ENCODE measurements at regions not wholly inside any gene's neighbourhood (a gene's known extent, or its start where the extent isn't known, plus 50 kb on each side); places are given as distances from the start of the nearest gene placed in this dataset.
A peak's percentile ranks its signal among the peaks of the same experiment; 100 is the strongest.
"Not testable (repeated sequence)": the region's sequence is repeated elsewhere in the genome, so short reads cannot be mapped to it uniquely, and the experiment has no call there.

- TF ChIP-seq POLR2AphosphoS5 (IDR thresholded peaks at IDR 0.05) (peak in 1 of 2 donors; percentile 23), EP300 (IDR thresholded peaks at IDR 0.05) (no peak)
- TF ChIP-seq, protein P1, sequence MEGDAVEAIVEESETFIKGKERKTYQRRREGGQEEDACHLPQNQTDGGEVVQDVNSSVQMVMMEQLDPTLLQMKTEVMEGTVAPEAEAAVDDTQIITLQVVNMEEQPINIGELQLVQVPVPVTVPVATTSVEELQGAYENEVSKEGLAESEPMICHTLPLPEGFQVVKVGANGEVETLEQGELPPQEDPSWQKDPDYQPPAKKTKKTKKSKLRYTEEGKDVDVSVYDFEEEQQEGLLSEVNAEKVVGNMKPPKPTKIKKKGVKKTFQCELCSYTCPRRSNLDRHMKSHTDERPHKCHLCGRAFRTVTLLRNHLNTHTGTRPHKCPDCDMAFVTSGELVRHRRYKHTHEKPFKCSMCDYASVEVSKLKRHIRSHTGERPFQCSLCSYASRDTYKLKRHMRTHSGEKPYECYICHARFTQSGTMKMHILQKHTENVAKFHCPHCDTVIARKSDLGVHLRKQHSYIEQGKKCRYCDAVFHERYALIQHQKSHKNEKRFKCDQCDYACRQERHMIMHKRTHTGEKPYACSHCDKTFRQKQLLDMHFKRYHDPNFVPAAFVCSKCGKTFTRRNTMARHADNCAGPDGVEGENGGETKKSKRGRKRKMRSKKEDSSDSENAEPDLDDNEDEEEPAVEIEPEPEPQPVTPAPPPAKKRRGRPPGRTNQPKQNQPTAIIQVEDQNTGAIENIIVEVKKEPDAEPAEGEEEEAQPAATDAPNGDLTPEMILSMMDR (IDR thresholded peaks at IDR 0.05): peak; percentile 79 to 92 (median 86)
- H3K27me3 ChIP-seq: no peaks in the 10 kb centered on the region
- no peak for DNase-seq (ENCODE audit: extremely low spot score)
- whole genome bisulfite sequencing: 22% methylated on average over 23 of the region's 26 CpGs
- H3K4me3 ChIP-seq: peak overlapping the region; percentile 47 to 58 (median 52)
- H3K36me3 ChIP-seq: no peaks in the 10 kb centered on the region
- intact Hi-C loops (cut with DNase I): loop anchor here (5.0 kb wide), 3 partner anchors 139 to 246 kb away; no protein-coding TSS in a partner anchor
- no peak overlapping the region for H3K27ac ChIP-seq (replicated peaks in 1 of 4)
- H3K9me3 ChIP-seq: no peaks in the 10 kb centered on the region
- peaks cover 10 to 18% (median 17%) of the 10 kb centered on the region in 4 donors for H3K4me1 ChIP-seq
Observed at GRCh38 chr1:117758444-117759316, 152.8 kb downstream of the TENT5C start.

DNA sequence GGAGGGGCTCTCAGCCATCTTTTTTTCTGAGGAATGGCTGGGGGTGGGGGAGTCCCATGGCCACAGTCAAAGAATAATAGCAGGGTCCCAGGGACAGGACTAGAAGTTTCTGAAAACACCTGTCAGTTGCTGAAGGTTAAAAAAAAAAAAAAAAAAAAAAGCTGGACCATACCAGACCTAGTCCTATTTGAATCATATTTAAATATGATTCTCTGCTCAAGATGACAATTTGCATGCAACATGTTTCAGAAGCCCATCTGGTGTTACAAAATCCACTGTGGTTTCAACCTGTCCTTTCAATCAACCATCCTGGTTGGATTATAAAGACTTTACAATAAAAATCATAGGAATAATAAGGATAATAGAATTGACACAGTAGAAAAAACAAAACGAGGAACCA is 153.7 kb downstream of the TENT5C start:
- WGBS: 77% methylated on average over 1 of the region's 1 CpG
- Histone ChIP-seq H3K4me3 (no peak overlapping the region), H3K27ac (replicated peaks in 1 of 4) (no peak overlapping the region), H3K4me1 (peaks cover 6 to 12% (median 10%) of the 10 kb centered on the region in 4 donors), H3K36me3 (no peaks in the 10 kb centered on the region), H3K27me3 (no peaks in the 10 kb centered on the region), H3K9me3 (no peaks in the 10 kb centered on the region)
- TF ChIP-seq, protein P1 (IDR thresholded peaks at IDR 0.05): no peak
- TF ChIP-seq POLR2A (IDR thresholded peaks at IDR 0.05; ENCODE audit: low read depth) (no peak), POLR2AphosphoS5 (IDR thresholded peaks at IDR 0.05) (no peak), EP300 (IDR thresholded peaks at IDR 0.05) (no peak)
- DNase-seq (ENCODE audit: extremely low spot score): no peak
- intact Hi-C loops (cut with DNase I): loop anchor here (5.0 kb wide), 3 partner anchors 138 to 247 kb away; no protein-coding TSS in a partner anchor

DNA sequence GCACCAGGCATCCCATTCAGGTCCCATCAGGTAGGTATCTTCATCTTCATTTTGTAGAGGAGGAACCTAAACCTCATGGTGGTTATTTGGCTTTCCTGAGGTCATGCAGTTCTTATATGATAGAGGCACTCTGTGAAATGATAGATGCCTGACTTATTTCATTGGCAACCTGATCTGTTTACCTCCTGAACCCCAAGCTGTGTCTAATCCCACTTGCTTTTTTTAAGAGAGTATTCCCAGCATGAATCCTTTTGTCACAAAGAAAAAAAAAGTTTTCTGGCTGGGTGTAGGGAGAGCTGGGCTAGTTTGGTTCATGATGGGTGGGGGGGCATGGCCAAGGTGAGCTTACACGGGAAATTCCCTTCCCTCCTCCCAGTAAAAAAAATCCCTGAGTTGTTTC is 154.2 kb downstream of the TENT5C start:
- no peaks in the 10 kb centered on the region for H3K36me3 ChIP-seq
- intact Hi-C loops (cut with DNase I): no loop called here
- TF ChIP-seq POLR2A (IDR thresholded peaks at IDR 0.05; ENCODE audit: low read depth): no peak
- no peak for TF ChIP-seq EP300 (IDR thresholded peaks at IDR 0.05)
- TF ChIP-seq, protein P1 (IDR thresholded peaks at IDR 0.05): no peak
- no peak for TF ChIP-seq POLR2AphosphoS5 (IDR thresholded peaks at IDR 0.05)
- H3K9me3 ChIP-seq: no peaks in the 10 kb centered on the region
- WGBS: 80% methylated on average over 1 of the region's 1 CpG
- no peak overlapping the region for H3K4me3 ChIP-seq
- peaks cover 6 to 12% (median 10%) of the 10 kb centered on the region in 4 donors for H3K4me1 ChIP-seq
- no peak overlapping the region for H3K27ac ChIP-seq (replicated peaks in 1 of 4)
- H3K27me3 ChIP-seq: no peaks in the 10 kb centered on the region
- no peak for DNase-seq (ENCODE audit: extremely low spot score)

GRCh38 chr1:117760485-117760884 is 154.6 kb downstream of the TENT5C start:
- Histone ChIP-seq H3K9me3 (no peaks in the 10 kb centered on the region), H3K27me3 (no peaks in the 10 kb centered on the region), H3K4me3 (no peak overlapping the region), H3K4me1 (peaks cover 6 to 12% (median 10%) of the 10 kb centered on the region in 4 donors), H3K27ac (replicated peaks in 1 of 4) (no peak overlapping the region), H3K36me3 (no peaks in the 10 kb centered on the region)
- intact Hi-C loops (cut with DNase I): no loop called here
- 77% methylated on average over 2 of the region's 2 CpGs for WGBS
- no peak for TF ChIP-seq EP300 (IDR thresholded peaks at IDR 0.05)
- TF ChIP-seq POLR2AphosphoS5 (IDR thresholded peaks at IDR 0.05): no peak
- TF ChIP-seq POLR2A (IDR thresholded peaks at IDR 0.05; ENCODE audit: low read depth): no peak
- TF ChIP-seq, protein P1 (IDR thresholded peaks at IDR 0.05): no peak
- DNase-seq (ENCODE audit: extremely low spot score): no peak

- H3K36me3 ChIP-seq; DNase-seq (ENCODE audit: extremely low spot score); H3K27ac ChIP-seq (replicated peaks in 1 of 4); H3K4me3 ChIP-seq; H3K27me3 ChIP-seq; intact Hi-C loops (cut with DNase I); H3K4me1 ChIP-seq: not testable (repeated sequence)
- 81% methylated on average over 1 of the region's 1 CpG for WGBS
- peaks cover 0 to 17% (median 11%) of the 10 kb centered on the region in 4 donors for H3K9me3 ChIP-seq
Observed at GRCh38 chr1:117767756-117768155, 161.7 kb downstream of the GDAP2 start.

Data from esophagus muscularis mucosa (tissue), 4 donors.